ENCODE measurements at regions not wholly inside any gene's neighbourhood (a gene's known extent, or its start where the extent isn't known, plus 50 kb on each side); places are given as distances from the start of the nearest gene placed in this dataset.
A peak's percentile ranks its signal among the peaks of the same experiment; 100 is the strongest.

DNA sequence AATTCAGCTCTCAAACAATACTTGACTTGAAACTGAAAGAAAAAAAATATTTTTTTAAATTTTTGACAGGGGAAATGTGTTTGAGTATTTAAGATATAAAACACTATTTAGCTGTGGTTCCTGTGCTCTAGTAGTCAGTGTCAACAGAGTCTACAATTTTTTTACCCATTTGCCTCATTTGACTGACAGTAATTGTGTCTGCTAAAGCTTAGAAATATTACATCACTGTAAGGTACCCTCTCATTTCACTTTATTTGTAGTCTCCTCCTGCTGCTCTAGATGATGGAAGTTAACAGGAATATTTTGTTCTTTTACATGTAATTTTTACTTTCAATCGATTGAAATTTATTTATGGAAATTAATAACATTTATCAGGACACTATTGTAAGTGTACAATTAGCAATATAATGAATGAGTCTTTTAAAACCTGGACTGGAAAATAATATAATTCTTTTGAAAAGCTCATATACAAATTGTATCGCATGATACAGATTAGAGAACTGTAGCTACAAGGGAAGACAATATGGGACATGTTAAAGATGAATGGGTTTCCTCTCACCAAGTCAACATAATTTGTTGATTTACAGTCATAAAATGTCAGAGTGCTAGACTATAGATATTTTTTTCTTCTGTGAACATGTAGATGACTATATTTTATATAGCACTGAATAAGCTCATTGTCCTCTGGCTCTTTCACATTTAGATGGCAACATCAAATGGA lies 1186.5 kb upstream of the ADGRL3 start:
- DNase-seq (ENCODE audit: low read depth) = no peak

DNA sequence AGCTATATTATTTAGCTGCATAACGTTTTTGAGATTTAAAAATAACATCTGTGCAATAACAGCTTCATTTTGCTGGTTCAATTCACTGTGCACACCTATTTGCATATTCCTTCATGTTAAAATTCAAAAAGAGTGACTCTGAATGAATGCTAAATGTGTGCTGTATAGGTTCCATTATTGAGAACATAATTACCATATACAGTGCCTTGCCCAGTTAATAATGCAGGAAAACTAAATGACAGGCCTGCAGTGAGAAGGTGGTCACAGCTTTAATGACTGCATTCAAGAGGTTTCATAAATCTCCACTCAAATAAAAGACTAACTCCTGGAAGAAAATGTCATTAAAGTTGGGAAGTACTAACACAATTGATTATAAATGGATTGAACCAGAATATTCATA lies 1183.2 kb upstream of the ADGRL3 start:
- DNase-seq (ENCODE audit: low read depth) = no peak

DNA sequence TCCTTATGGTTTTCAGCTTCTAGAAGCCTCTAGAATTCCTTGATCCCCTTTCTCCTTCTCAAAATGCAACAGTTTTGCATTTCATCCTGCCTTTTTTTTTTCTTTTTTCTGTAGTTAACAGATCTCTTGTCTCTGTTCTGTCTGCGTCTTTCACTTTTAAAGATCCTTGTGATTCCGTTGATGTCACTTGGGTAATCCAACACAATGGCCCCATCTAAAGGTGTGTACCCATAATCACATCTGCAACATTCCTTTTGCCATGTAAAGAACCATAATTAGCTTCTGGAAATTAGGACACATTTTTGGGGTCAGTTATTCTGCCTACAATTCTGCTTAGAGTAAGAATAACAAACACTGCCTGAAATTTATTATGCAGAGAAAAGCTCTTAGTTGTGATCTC lies 1180.9 kb upstream of the ADGRL3 start:
- DNase-seq (ENCODE audit: low read depth) = no peak

DNA sequence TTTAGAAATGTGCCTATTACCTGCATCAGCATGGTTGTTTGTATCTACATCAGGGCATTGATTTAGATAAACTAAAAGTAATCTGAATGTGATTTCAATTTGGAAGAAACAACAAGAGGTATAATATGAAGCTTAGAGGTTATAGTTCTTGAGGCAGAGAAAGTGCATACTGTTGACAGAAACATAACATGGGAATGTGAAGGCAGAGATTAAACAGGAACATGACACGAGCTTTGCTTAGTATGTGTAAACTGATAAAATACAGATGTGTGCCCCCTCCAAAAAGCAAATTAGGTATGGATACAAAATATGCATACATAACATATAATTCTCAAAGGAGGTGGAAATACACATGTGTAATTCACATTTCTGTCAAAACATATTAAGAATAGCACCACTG lies 1180.2 kb upstream of the ADGRL3 start:
- no peak for DNase-seq (ENCODE audit: low read depth)

DNA sequence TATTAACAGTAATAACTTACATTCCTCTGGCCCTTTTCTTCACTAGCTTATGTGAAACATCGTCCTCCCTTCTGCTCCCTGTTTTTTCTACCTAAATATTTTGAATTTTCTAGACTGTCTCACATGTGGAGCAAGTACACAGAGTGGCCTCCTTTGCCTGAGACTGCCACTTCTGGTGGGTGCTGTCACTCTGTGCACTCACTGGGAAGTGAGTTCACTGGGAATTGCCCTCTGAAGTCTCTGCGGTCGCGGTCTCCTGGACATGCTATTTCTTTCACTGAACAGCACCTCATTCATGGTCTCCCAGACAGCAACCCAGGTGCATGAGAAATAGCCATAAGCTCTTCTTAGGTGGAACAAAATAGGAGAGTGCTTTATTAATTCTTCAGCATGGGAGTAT lies 1179.7 kb upstream of the ADGRL3 start:
- DNase-seq (ENCODE audit: low read depth) = no peak

DNA sequence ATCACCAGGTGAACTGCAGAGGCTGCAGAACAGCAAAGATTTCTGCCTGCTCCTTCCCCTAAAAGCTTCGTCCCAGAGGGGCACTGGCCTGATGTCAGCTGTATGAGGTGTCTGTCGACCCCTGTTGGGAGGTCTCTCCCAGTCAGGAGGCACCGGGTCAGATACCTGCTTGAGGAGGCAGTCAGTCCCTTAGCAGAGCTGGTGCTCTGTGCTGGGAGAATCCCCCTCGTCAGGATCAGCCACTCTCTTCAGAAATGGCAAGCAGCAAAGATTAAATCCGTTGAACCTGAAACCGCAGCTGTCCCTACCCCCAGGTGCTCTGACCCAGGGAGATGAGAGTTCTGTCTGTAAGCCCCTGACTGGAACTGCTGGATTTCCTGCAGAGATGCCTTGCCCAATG lies 1166.3 kb upstream of the ADGRL3 start:
- DNase-seq (ENCODE audit: low read depth) = no peak

DNA sequence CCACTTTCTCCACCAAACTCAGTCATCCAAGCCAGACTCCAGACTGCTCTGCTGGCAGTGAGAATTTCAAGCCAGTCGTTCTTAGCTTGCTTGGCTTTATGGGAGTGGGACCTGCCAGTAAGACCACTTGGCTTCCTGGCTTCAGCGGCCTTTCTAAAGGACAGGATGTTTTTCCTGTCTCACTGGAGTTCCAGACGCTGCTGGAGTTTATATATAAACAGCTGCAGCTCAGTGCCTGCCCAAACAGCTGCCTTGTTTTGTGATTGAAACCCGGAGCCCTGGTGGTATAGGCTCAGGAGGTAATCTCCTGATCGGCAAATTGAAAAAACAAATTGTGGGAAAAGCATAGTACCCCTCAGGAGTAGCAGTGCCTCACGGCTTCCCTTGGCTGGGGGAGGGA lies 1165.8 kb upstream of the ADGRL3 start:
- DNase-seq (ENCODE audit: low read depth) = no peak

DNA sequence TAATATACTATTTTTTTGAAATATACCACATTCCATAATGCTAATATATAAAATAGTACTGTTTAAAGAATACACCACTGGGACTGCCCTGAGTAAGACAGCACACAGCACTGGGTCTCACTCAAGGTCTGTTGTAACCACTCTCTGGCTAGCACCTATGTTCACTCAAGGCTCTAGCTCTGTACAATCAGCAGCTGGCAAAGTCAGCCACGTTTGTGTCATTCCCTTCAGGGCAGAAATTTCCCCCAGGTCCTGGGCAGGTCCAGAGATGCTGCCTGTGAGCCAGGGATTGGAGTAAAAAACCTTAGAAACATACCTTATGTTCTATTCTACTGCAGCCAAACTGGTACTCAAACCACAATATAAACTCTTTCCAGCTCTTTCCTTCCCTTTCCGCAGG lies 1160.2 kb upstream of the ADGRL3 start:
- DNase-seq (ENCODE audit: low read depth) = no peak

DNA sequence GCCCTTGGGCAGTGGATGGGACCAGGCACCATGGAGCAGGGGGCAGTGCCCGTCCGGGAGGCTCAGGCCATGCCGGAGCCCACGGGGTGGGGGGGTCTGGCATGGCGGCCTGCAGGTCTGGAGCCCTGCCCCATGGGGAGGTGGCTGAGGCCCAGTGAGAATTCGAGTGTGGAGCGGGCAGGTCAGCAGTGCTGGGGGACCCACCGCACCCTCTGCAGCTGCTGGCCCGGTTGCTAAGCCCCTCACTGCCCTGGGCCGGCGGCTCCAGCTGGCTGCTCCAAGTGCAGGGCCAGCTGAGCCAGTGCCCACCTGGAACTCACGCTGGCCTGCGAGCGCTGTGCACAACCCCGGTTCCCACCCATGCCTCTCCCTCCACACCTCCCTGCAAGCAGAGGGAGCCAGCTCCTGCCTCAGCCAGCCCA lies 1157.9 kb upstream of the ADGRL3 start:
- no peak for DNase-seq (ENCODE audit: low read depth)

DNA sequence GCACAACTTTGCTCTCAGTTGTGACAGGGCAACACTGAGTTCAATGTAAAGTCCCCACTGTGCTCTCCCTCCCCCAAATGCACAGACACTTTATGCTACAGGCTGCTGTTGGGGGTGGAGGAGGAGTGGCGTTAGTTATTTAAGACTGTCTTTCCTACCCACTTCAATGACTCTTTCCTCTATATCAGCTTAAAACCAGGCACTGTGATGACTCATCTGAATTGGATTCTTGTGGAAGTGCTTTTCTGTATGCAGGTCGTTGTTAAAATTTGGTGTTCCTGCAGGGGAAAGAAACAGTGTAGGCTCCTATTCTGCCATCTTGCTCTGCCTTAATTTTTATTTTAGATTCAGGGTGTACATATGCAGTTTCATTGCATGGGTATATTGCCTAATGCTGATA lies 1157.2 kb upstream of the ADGRL3 start:
- peak; percentile 7 for DNase-seq (ENCODE audit: low read depth)

DNA sequence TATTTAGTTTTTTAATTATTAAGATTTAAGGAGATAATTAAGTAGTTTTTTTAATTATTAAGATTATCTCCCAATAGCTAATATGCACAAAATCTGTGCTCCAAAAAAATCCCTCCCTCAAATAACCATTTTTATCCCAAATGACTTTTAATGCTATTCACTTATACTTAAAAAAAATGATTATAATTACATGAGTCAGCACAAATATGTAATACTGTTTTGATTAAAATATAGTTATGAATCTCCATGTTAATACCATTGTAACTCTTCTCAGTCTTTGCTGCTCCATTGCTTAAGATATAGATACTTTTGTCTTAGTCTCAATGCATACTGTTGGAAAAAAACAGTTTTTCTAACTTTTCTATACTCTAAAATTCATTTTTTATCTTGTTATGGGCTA lies 1121.1 kb upstream of the ADGRL3 start:
- DNase-seq (ENCODE audit: low read depth) = no peak

DNA sequence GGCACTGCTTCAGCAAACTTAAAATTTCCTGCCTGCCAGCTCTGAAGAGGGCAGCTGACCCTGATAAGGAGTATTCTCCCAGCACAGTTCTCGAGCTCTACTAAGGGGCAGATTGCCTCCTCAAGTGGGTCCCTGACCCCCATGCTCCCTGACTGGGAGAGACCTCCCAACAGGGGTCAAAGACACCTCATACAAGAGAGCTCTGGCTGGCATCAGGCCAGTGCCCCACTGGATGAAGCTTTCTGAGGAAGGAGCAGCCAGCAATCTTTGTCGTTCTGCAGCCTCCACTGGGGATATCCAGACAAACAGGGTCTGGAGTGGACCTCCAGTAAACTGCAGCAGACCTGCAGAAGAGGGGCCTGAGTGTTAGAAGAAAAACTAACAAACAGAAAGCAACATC lies 1118.3 kb upstream of the ADGRL3 start:
- DNase-seq (ENCODE audit: low read depth) = no peak

DNA sequence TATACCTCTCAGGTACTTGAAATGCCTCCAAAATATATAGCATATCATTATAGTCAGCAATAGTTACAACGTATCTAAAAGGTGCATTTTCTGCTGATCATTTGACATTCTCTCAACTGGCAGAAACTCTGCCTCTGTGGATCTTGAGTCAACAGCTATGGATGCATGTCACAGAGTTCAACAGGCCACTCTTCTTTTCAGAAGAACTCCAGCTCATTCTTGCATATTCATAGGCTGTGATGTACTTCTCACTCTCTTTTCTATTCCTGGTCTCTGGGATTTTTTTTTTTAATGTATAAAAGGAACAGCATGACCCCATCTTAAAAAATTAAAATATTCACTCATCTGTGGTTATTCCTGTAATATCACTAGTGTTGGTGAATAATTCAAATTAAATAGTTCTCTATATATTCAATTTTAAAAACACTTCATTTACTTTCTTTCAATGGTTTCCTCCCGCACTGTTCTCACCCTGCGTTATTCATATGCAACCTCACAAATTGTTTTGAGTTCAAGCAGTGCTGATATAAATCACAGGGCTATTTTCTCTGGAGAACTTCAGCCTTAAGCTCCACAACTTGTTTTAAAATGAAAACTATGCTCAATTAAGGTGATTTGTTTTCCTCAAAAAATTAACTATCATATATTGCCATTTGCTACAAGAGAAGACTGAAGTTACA lies 1111.2 kb upstream of the ADGRL3 start:
- DNase-seq (ENCODE audit: low read depth) = no peak

DNA sequence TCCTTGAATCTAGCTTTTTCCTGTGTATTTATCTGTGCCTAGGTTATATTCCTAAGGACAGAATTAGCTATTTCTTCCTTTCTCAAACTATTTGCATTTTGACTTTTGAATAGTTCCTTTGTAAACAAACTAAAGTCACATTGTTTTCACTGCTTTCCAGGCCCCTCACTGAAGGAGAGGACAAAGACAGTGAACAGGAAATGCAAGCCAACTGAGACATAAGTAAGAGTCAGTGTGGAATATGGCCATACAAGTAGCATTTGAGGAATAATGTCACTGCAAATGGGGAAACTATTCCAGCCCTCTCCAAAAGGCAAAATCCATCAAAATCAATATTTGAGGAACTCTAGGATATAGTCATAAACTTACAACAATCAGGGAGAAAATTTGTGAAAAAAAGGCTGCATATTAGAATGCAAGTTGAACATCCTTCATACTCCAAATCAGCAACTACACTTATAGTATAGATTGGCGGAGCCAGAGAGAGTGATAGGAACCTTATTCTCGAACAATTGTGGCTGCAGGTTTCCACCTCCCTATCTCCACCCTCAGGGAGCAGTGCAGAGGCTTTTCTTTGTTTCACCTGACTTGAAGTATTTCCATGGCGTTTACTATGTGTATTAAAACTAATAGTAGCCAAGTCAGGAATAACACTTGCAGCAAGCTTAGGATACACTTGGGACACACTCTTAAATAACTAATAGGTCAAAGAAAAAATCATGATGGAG lies 1110.4 kb upstream of the ADGRL3 start:
- no peak for DNase-seq (ENCODE audit: low read depth)

DNA sequence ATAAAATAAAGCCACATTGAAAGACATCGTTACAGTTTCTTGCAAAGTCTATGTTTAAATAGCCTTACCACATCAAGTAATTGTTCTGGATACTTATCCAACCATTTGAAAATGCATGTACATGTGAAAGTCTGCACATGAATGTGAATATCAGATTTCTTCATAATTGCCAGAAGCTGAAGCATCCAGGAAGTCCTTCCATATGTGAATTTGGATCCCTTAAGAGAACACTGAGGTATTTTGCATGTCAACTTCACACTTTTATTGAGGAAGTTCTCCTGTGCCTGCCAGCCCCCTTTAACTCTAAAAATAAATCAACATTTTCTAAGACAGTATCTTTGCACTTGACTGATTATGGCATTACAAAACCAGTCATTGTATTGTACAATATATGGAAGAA lies 1103.5 kb upstream of the ADGRL3 start:
- DNase-seq (ENCODE audit: low read depth) = no peak

DNA sequence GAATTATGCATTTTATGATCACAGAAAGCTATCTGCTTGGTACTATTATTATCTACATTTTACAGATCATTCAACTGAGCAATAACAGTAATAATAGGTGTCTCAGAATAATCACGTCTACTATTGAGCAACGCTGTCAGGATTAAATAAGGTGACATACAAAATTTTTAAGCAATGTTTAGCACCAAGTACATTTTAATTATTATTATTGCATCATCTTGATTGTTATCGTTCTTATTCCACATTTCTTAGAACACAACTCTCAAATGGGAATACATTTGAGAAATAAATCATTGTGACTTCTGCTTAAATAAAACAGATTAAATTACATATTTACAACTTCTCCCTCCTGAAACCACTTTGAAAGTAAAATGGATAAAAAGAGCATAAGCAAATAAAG lies 1083.5 kb upstream of the ADGRL3 start:
- no peak for DNase-seq (ENCODE audit: low read depth)

DNA sequence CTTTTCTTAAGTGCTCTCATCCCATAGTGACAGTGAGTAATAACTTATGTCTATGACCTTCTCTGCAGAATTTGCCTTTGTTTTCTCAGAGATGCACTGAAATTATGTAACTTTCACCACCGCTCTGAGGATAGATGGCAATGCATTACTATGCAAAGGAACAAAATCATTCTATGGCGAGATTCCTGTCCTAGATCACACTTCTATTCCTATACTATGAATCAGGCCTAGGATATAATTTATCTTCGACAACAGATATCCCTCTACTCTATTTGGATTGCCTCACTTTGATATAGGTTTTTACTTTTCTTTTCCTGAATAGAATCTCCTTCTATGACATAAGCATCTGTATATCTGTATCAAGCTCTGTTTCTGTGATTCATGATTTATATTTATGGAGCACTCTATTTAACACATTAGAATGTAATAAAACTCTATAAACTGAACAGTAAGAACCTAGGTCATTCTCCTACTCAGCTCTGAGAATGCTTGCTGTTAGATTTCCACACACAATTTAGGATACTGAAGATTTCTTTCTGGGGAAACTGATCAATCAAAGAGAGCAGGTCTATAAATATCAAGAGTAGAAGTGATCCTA lies 1082.3 kb upstream of the ADGRL3 start:
- DNase-seq (ENCODE audit: low read depth) = no peak

DNA sequence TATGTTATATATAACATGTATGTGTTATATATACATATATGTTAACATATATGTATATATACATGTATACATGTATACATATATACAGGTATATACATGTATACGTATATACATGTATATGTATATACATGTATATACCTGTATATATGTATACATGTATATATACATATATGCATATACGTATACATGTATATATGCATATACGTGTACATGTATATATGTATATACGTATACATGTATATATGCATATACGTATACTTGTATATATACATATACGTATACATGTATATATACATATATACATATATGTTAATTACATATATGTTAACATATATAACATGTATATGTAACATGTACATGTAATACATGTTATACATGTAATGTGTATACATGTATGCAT lies 1077.3 kb upstream of the ADGRL3 start:
- no peak for DNase-seq (ENCODE audit: low read depth)

DNA sequence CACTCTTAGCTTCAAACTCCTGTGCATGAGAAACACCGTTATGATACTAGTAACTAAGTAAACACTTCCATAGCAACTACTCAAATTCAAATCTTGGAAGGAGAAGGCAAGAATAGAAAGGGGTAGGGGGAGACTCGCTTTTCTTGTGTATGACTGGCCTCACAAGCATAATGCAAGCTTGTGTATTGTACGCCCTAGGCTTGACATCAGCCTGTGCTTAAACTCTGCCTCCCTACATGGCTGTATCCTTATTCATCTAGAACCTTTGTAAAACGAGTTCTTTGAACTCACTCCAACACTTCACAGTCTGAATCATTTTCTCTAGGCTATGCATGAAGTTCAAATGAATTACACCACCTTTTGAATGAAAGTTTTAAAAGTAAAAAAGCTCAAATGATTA lies 1071.2 kb upstream of the ADGRL3 start:
- DNase-seq (ENCODE audit: low read depth) = no peak

DNA sequence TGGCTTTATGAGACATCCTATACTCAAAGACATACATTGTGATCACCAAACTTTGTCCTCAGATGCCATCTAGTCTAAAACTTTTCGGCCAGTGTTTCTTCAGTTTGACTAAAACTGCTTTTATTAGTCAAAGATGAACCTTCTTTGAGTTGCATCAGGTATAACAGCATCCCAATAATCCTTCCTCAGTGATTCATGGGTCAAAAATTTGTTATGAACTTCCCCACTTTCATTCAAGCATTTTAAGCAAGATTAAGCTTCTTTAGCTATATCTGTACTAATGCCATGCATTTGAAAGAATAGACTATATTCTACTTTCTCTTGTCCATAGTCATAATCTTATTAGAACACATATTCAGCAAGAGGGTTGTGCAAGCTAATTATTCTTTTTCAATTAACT lies 1070.4 kb upstream of the ADGRL3 start:
- no peak for DNase-seq (ENCODE audit: low read depth)

DNA sequence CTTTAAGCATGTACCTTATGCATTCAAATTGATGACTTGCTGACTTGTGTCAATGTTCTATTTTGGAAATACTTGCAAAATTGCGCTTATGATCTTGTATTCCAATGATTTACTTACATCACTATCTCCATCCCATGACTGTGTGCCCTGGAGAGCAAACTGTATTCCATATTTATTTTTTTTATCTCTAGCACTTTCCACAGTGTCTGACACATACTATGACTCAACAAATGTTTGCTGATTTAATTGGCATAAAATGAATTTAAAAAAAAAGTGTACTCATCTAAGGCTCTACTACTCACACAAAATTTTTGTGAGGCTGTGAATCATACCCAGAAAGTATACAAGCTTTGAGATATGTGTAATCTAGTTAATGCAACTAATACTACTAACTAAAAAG lies 1066.8 kb upstream of the ADGRL3 start:
- DNase-seq (ENCODE audit: low read depth) = no peak

DNA sequence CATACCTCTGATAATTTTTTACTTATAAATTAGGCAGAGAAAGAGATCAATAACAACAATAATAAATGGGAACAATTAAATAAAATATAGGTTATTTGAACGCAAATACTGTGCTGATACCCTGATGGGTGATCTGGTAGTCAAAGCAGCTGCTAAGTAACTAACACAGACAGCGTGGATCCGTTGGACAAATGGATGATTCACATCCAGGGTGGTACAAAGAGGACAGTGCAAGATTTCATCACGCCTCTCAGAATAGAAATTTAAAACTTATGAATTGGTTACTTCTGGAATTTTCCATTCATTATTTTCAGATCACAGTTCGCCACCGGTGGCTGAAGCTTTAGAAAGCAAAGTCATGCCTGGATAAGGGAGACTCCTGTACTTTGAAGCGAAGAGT lies 1066.0 kb upstream of the ADGRL3 start:
- DNase-seq (ENCODE audit: low read depth) = no peak

DNA sequence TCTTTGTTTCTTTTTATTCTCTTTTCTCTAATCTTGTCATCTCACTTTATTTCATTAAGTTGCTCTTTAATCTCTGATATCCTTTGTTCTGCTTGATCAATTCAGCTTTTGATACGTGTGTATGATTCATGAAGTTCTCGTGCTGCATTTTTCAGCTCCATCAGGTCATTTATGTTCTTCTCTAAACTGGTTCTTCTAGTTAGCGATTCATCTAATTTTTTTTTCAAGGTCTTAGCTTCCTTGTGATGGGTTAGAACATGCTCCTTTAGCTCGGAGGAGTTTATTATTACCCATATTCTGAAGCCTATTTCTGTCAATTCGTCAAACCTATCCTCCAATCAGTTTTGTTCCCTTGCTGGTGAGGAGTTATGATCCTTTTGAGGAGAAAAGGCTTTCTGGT lies 1045.0 kb upstream of the ADGRL3 start:
- DNase-seq (ENCODE audit: low read depth) = no peak

Data from HS-27A (cell line).